AG04450 (cell line): ENCODE measurements at regions not wholly inside any gene's neighbourhood (a gene's known extent, or its start where the extent isn't known, plus 50 kb on each side); places are given as distances from the start of the nearest gene placed in this dataset.

ENCODE experiments used
- CTCF ChIA-PET: fragments of 300-600, 350-600 bp; formaldehyde crosslinking; extraction: SDS; loops from one replicate; lab custom pipeline; 2022; ENCODE audit warnings: antibody characterized with exemption, inconsistent platforms; lab: Charles Lee
- POLR2A ChIA-PET: fragments of 350-600 bp; formaldehyde crosslinking; extraction: SDS; loops from one replicate; lab custom pipeline; 2021; ENCODE audit warnings: antibody characterized with exemption, inconsistent platforms; lab: Yijun Ruan, JAX
- DNase-seq: peaks from one replicate; pipeline ENCODE4 v3.0.0-alpha.2; 2011; ENCODE audit warnings: low read depth, low spot score
- H3K27ac ChIP-seq: one replicate; pipeline ENCODE4 v1.5.1; 2012; ENCODE audit warnings: low read depth, low read length, control low read depth
- H3K27me3 ChIP-seq: one replicate; pipeline ENCODE4 v1.6.0; 2012; ENCODE audit warnings: low read length; ENCODE audit not compliant: control insufficient read depth, insufficient read depth
- H3K4me3 ChIP-seq: 2 replicates; pipeline ENCODE4 v1.5.1; 2011; ENCODE audit warnings: mild to moderate bottlenecking, low read depth, low read length, control low read depth
- H3K9me3 ChIP-seq: 2 replicates; pipeline ENCODE4 v1.5.1; 2012; ENCODE audit warnings: low read length; ENCODE audit not compliant: control insufficient read depth, insufficient read depth
- TF ChIP-seq, protein P1 (sequence below): IDR thresholded peaks from 2 replicates; pipeline ENCODE4 v1.5.1; 2011; ENCODE audit warnings: low read depth, low read length, control low read depth, inconsistent platforms

DNA sequence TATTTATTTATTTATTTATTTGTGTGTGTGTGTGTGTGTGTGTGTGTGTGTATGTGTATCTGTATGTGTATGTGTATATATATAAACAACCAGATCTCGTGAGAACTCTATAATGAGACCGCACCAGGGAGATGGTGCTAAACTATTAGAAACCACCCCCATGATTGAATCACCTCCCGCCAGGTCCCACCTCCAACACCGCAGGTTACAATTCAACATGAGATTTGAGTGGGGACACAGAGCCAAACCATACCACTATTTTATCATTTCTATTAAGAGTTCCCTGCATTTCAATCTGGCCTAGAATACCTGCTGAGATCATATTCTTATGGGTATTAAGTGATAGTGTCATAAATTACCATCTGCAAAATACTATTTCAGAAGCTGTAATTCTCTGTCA is 243.8 kb upstream of the PLEKHG7 start:
- no peaks in the 10 kb centered on the region for H3K27me3 ChIP-seq
- H3K9me3 ChIP-seq: no peaks in the 10 kb centered on the region
- CTCF ChIA-PET: no interaction called here
- no peak overlapping the region for H3K4me3 ChIP-seq
- POLR2A ChIA-PET: no interaction called here
- H3K27ac ChIP-seq: no peak overlapping the region
- DNase-seq: no peak
- TF ChIP-seq, protein P1, sequence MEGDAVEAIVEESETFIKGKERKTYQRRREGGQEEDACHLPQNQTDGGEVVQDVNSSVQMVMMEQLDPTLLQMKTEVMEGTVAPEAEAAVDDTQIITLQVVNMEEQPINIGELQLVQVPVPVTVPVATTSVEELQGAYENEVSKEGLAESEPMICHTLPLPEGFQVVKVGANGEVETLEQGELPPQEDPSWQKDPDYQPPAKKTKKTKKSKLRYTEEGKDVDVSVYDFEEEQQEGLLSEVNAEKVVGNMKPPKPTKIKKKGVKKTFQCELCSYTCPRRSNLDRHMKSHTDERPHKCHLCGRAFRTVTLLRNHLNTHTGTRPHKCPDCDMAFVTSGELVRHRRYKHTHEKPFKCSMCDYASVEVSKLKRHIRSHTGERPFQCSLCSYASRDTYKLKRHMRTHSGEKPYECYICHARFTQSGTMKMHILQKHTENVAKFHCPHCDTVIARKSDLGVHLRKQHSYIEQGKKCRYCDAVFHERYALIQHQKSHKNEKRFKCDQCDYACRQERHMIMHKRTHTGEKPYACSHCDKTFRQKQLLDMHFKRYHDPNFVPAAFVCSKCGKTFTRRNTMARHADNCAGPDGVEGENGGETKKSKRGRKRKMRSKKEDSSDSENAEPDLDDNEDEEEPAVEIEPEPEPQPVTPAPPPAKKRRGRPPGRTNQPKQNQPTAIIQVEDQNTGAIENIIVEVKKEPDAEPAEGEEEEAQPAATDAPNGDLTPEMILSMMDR: no peak

DNA sequence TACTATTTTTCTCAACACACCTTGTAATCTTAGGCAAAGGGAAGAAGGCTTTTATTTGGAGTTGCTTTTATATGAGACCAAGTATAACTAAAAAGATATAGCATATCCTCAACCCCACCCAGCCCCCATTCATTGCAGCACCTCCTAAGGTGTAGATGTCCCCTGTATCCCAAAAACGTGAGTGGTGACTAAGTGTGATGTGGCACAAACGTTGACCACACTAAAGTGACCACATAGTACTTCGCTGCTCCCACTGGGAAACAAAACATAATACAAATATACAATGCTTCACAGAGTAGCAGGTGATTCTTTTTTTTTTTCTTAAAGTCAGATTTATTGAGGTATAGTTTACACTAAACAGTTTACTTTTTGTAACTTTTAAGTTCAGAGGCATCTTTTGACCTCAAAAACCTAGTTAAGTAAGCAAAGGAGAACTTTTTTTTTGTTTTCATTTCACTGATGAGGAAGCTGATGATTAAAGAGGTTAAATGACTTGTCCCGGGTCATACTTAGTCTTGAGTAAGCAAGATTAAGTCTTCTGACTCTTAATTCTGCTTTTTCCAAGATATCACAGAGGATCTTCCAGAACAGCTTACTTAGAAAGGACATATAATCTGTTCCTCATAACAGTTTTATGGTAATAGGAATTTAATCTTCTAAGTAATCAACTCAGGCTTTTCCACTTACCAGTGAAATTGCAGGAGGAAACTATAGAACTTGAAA is 245.2 kb upstream of the PLEKHG7 start:
- POLR2A ChIA-PET: no interaction called here
- no peak overlapping the region for H3K27ac ChIP-seq
- TF ChIP-seq, protein P1: no peak
- H3K4me3 ChIP-seq: no peak overlapping the region
- DNase-seq: no peak
- no peaks in the 10 kb centered on the region for H3K27me3 ChIP-seq
- H3K9me3 ChIP-seq: no peaks in the 10 kb centered on the region
- CTCF ChIA-PET: no interaction called here

DNA sequence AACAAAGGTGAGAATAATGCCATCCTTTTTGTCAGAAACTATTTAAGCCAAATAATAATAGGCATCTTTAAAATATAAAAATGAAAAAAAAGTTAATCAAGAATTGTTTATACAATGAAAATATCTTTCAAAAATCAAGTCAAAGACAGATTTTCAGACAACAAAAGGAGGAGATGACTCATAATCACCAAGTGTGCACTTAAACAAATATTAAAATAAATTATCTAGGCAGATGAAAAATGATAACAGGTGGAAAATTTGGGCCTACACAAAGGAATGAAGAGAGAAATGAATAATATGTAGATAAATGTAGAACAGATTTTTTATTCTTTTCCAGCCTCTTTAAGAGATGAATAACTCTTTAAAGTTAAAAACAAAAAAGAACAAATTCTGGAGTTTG is 250.0 kb upstream of the PLEKHG7 start:
- no peak for DNase-seq
- ChIA-PET CTCF (no interaction called here), POLR2A (no interaction called here)
- Histone ChIP-seq H3K27ac (no peak overlapping the region), H3K9me3 (no peaks in the 10 kb centered on the region), H3K4me3 (no peak overlapping the region), H3K27me3 (no peaks in the 10 kb centered on the region)
- TF ChIP-seq, protein P1: no peak

DNA sequence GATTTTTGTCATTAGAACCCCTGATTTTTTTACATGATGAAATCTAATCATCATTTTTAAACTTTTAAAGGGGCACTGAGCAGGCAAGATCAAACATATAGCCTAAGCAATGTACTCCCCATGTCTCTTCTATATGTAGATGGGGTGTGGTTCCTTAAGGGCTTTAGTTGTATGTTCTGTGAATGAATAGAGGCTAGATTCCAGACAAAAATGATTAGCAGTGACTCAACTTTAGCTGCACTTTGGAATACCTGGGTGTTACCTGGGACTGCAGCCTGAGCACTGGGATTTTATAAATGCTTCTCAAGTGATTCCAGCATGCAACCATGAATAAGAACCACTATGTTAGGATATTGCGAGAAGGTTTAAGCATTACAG is 256.7 kb upstream of the PLEKHG7 start:
- ChIA-PET CTCF (no interaction called here), POLR2A (no interaction called here)
- no peak for DNase-seq
- Histone ChIP-seq H3K4me3 (no peak overlapping the region), H3K27ac (no peak overlapping the region), H3K27me3 (no peaks in the 10 kb centered on the region), H3K9me3 (no peaks in the 10 kb centered on the region)
- TF ChIP-seq, protein P1: no peak

DNA sequence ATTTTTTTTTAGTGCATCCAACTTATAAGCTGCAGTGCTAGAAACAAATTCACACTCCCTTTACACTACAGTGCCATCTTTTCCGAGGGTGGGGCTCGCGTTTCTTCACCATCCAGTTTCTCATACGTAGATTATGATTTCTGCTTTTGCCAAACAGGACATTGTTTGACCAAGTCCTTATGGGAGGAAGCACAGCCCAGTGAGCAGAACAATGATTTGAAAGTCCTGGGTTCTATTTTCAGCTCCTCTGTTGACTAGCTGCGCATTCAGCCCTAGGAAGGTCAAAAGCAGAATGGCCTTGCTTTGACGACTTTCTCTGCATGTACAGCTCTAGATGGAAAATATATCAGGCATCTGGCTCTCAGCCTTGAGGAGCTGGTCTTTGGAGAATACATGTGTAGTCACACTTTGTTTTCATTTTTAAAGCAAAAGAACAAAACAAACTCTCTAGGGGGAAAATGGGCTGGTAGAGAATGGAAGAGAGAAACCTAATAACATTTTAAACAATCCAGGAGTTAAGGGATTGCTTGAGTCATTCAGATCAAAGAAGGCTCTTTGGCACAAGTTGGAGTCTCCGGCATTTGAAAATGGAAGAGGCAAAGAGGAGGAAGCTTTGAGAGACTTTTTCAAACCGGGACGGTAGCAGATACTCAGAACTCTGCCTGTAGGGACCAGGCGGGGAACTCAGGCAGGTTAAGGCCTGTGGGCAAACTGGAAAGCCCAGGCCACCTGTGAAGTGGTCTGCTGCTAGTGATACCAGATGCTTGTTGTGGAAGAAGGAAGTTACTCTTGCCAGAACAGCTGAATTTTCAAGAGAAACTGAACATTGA is 257.3 kb upstream of the PLEKHG7 start:
- no peak overlapping the region for H3K4me3 ChIP-seq
- H3K9me3 ChIP-seq: no peaks in the 10 kb centered on the region
- ChIA-PET CTCF (no interaction called here), POLR2A (no interaction called here)
- no peak for DNase-seq
- H3K27ac ChIP-seq: no peak overlapping the region
- TF ChIP-seq, protein P1: no peak
- no peaks in the 10 kb centered on the region for H3K27me3 ChIP-seq
